Activated naive CD4-positive, alpha-beta T cell treated with anti-CD3 and anti-CD28 coated beads for 36 hours (primary cell): ENCODE measurements at regions not wholly inside any gene's neighbourhood (a gene's known extent, or its start where the extent isn't known, plus 50 kb on each side); places are given as distances from the start of the nearest gene placed in this dataset.
"Not testable (repeated sequence)": the region's sequence is repeated elsewhere in the genome, so short reads cannot be mapped to it uniquely, and the experiment has no call there.

Source experiments
- CTCF ChIA-PET: fragments of 350-600 bp; sonication (Branson Sonifier 250); formaldehyde crosslinking; loops from one replicate; lab custom pipeline; 2021; ENCODE audit warnings: antibody characterized with exemption; lab: Charles Lee
- DNase-seq: peaks from one replicate; pipeline ENCODE4 v3.0.0-alpha.2; 2020
- H3K27ac Mint-ChIP-seq: one replicate; pipeline ENCODE4 v1.8.0; 2021; ENCODE audit warnings: mild to moderate bottlenecking, mixed read lengths
- H3K27me3 Mint-ChIP-seq: one replicate; pipeline ENCODE4 v1.8.0; 2021; ENCODE audit warnings: low read depth, mixed read lengths
- H3K36me3 Mint-ChIP-seq: one replicate; pipeline ENCODE4 v1.8.0; 2021; ENCODE audit warnings: low read depth, mixed read lengths
- H3K4me1 Mint-ChIP-seq: one replicate; pipeline ENCODE4 v1.8.0; 2021; ENCODE audit warnings: low read depth, mixed read lengths
- H3K4me3 Mint-ChIP-seq: one replicate; pipeline ENCODE4 v1.8.0; 2021; ENCODE audit warnings: mild to moderate bottlenecking, moderate library complexity, mixed read lengths
- H3K9me3 Mint-ChIP-seq: one replicate; pipeline ENCODE4 v1.8.0; 2021; ENCODE audit warnings: mixed read lengths
- intact Hi-C: fragments of 100-400 bp; cut with micrococcal nuclease; formaldehyde crosslinking; loops from one replicate; pipeline ENCODE4 v1.15.1; 2023

DNA sequence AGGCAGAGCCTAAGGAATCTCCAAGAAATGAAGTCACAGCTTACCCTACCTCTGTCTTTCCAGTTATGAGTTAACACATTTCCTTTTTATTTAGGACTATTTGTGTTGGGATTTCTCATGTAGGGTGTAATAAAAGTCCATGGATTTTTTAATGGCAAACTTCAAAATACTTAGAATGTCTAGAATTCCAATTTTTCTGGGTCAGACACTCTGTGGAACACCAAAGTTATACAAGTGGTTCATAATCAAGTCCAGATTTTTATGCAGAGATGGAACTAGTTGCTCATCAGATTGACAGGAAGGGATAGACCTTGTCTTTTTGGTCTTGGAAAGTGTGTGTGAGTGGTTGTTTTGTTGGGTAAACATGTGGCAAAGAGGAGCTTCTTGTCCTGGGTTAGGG is 69.8 kb upstream of the ADRA1D start:
- no peak overlapping the region for H3K4me3 Mint-ChIP-seq
- H3K36me3 Mint-ChIP-seq, result no peaks in the 10 kb centered on the region
- CTCF ChIA-PET, result no interaction called here
- no peaks in the 10 kb centered on the region for H3K9me3 Mint-ChIP-seq
- intact Hi-C loops, result no loop called here
- no peak for DNase-seq
- H3K27me3 Mint-ChIP-seq, result peaks cover 13% of the 10 kb centered on the region
- H3K27ac Mint-ChIP-seq, result no peak overlapping the region
- H3K4me1 Mint-ChIP-seq, result no peaks in the 10 kb centered on the region

DNA sequence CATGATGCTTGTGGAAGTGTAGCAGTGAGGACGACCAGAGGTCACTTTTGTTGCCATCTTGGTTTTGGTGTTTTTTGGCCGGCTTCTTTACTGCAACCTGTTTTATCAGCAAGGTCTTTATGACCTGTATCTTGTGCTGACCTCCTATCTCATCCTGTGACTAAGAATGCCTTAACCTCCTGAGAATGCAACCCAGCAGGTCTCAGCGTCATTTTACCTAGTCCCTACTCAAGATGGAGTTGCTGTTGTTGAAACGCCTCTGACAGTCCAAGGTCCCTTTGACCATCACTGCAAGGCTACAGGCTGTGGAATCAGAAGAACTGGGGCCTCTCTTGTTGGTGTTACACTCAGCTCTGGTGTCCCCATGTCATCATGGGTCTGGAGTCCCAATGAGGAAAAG is 61.5 kb upstream of the ADRA1D start:
- Mint-ChIP-seq H3K9me3 (peaks cover 11% of the 10 kb centered on the region), H3K27me3 (peaks cover 12% of the 10 kb centered on the region)
- DNase-seq, H3K27ac Mint-ChIP-seq, H3K4me1 Mint-ChIP-seq, CTCF ChIA-PET, intact Hi-C loops, H3K36me3 Mint-ChIP-seq, H3K4me3 Mint-ChIP-seq: not testable (repeated sequence)

GRCh38 chr20:4306206-4306605 is 57.1 kb upstream of the ADRA1D start:
- DNase-seq, result no peak
- intact Hi-C loops, result no loop called here
- Mint-ChIP-seq H3K27ac (no peak overlapping the region), H3K4me1 (no peaks in the 10 kb centered on the region), H3K4me3 (no peak overlapping the region), H3K27me3 (peaks cover 3% of the 10 kb centered on the region), H3K9me3 (peaks cover 5% of the 10 kb centered on the region), H3K36me3 (no peaks in the 10 kb centered on the region)
- CTCF ChIA-PET, result no interaction called here

- H3K36me3 Mint-ChIP-seq, result no peaks in the 10 kb centered on the region
- intact Hi-C loops, result no loop called here
- H3K4me1 Mint-ChIP-seq, result no peaks in the 10 kb centered on the region
- peaks cover 5% of the 10 kb centered on the region for H3K27me3 Mint-ChIP-seq
- no peak overlapping the region for H3K27ac Mint-ChIP-seq
- H3K4me3 Mint-ChIP-seq, result no peak overlapping the region
- CTCF ChIA-PET, result no interaction called here
- H3K9me3 Mint-ChIP-seq, result no peaks in the 10 kb centered on the region
- no peak for DNase-seq
Measured at GRCh38 chr20:4305091-4305490, 56.0 kb upstream of the ADRA1D start.

- intact Hi-C loops, result no loop called here
- no peaks in the 10 kb centered on the region for H3K36me3 Mint-ChIP-seq
- DNase-seq, result no peak
- H3K27ac Mint-ChIP-seq, result no peak overlapping the region
- no peaks in the 10 kb centered on the region for H3K9me3 Mint-ChIP-seq
- CTCF ChIA-PET, result no interaction called here
- H3K4me1 Mint-ChIP-seq, result no peaks in the 10 kb centered on the region
- H3K27me3 Mint-ChIP-seq, result peaks cover 5% of the 10 kb centered on the region
- H3K4me3 Mint-ChIP-seq, result no peak overlapping the region
Measured at GRCh38 chr20:4304601-4305000, 55.5 kb upstream of the ADRA1D start.

GRCh38 chr20:4303136-4303535 is 54.0 kb upstream of the ADRA1D start:
- H3K4me3 Mint-ChIP-seq, result no peak overlapping the region
- CTCF ChIA-PET, result no interaction called here
- H3K27ac Mint-ChIP-seq, result no peak overlapping the region
- intact Hi-C loops, result no loop called here
- no peaks in the 10 kb centered on the region for H3K4me1 Mint-ChIP-seq
- H3K9me3 Mint-ChIP-seq, result no peaks in the 10 kb centered on the region
- peaks cover 12% of the 10 kb centered on the region for H3K27me3 Mint-ChIP-seq
- no peak for DNase-seq
- no peaks in the 10 kb centered on the region for H3K36me3 Mint-ChIP-seq

DNA sequence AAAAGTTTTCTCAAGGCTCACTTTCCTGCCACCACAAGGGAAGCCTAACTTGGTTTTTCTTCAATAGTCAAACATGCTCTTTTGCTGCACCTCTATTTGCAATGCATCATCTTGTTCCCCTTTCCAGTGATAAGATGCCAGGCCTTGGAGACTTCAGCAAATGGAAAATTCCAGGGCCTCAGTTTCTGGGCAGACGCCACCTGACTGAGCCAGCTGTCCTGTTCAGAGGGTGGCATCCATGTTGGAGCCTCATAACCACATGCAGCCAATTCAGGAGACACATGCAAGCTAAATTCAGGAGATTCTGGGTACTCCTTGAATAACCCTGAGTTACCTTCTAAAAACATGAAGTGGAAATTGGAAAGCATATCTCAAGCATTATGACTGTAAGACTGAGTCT is 51.8 kb upstream of the ADRA1D start:
- intact Hi-C loops, result no loop called here
- DNase-seq, result no peak
- H3K27me3 Mint-ChIP-seq, result peaks cover 28% of the 10 kb centered on the region
- CTCF ChIA-PET, result no interaction called here
- H3K27ac Mint-ChIP-seq, result no peak overlapping the region
- no peaks in the 10 kb centered on the region for H3K9me3 Mint-ChIP-seq
- H3K4me1 Mint-ChIP-seq, result no peaks in the 10 kb centered on the region
- no peaks in the 10 kb centered on the region for H3K36me3 Mint-ChIP-seq
- no peak overlapping the region for H3K4me3 Mint-ChIP-seq

- CTCF ChIA-PET, result no interaction called here
- H3K4me3 Mint-ChIP-seq, result no peak overlapping the region
- intact Hi-C loops, result no loop called here
- peaks cover 29% of the 10 kb centered on the region for H3K27me3 Mint-ChIP-seq
- DNase-seq, result no peak
- H3K9me3 Mint-ChIP-seq, result no peaks in the 10 kb centered on the region
- H3K36me3 Mint-ChIP-seq, result no peaks in the 10 kb centered on the region
- H3K4me1 Mint-ChIP-seq, result no peaks in the 10 kb centered on the region
- H3K27ac Mint-ChIP-seq, result no peak overlapping the region
Measured at GRCh38 chr20:4300401-4300800, 51.3 kb upstream of the ADRA1D start.

GRCh38 chr20:4299773-4300172 is 50.7 kb upstream of the ADRA1D start:
- intact Hi-C loops, result no loop called here
- peaks cover 29% of the 10 kb centered on the region for H3K27me3 Mint-ChIP-seq

GRCh38 chr20:4299216-4299615 is 50.1 kb upstream of the ADRA1D start:
- no peaks in the 10 kb centered on the region for H3K9me3 Mint-ChIP-seq
- peaks cover 29% of the 10 kb centered on the region for H3K27me3 Mint-ChIP-seq
- no peaks in the 10 kb centered on the region for H3K4me1 Mint-ChIP-seq
- CTCF ChIA-PET, result interaction anchor here (0.6 kb wide), 1 partner anchor 19 kb away, joined by 3 read pairs; no protein-coding TSS in a partner anchor
- H3K36me3 Mint-ChIP-seq, result no peaks in the 10 kb centered on the region
- DNase-seq, result no peak
- no peak overlapping the region for H3K4me3 Mint-ChIP-seq
- no peak overlapping the region for H3K27ac Mint-ChIP-seq
- intact Hi-C loops, result no loop called here

More at GRCh38 chr20:4299773-4300172, 50.7 kb upstream of the ADRA1D start:
- Mint-ChIP-seq H3K27ac (no peak overlapping the region), H3K36me3 (no peaks in the 10 kb centered on the region), H3K4me3 (no peak overlapping the region), H3K4me1 (no peaks in the 10 kb centered on the region), H3K9me3 (no peaks in the 10 kb centered on the region)
- DNase-seq, result no peak
- CTCF ChIA-PET, result interaction anchor here (0.6 kb wide), 2 partner anchors 19 to 588 kb away, joined by 3 read pairs; no protein-coding TSS in a partner anchor
